NCI-H2029 (cell line): ENCODE measurements at regions not wholly inside any gene's neighbourhood (a gene's known extent, or its start where the extent isn't known, plus 50 kb on each side); places are given as distances from the start of the nearest gene placed in this dataset.
A peak's percentile ranks its signal among the peaks of the same experiment; 100 is the strongest.

Source experiments
- DNase-seq: peaks from one replicate; lab custom pipeline; 2025; lab: John Stamatoyannopoulos, UW

DNA sequence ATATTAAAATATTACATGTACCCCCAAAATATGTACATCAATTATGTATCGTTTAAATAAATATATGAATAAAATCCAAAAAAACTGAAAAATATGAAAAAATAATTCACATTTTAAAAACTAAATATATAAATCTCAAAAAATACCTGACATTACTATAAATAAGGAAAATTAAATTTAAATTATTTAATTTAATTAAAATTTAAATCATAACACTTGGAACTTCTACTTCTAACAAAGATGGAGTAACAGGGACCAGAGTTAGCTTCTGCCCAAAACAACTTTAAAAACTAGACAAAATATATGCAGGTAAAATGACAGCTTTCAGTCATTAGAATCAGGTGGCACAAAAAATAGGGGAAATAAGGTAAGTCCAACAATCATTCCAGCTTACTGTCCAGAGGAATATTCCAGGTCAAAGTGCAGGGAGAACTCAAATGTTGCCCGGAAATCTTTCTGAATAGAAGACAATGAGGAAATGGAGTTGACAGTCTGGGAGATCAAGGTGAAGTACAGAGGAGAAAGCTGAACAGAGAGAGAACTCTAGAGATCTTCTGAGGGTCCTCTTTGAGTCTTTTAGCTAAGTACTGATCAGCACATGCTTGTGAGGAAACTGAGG is 207.7 kb upstream of the ATP11B start:
- no peak for DNase-seq

- no peak for DNase-seq
Measured at GRCh38 chr3:182592747-182593146, 200.6 kb upstream of the ATP11B start.

- DNase-seq: peak; percentile 69
Measured at GRCh38 chr3:182596676-182597410, 196.5 kb upstream of the ATP11B start.

DNA sequence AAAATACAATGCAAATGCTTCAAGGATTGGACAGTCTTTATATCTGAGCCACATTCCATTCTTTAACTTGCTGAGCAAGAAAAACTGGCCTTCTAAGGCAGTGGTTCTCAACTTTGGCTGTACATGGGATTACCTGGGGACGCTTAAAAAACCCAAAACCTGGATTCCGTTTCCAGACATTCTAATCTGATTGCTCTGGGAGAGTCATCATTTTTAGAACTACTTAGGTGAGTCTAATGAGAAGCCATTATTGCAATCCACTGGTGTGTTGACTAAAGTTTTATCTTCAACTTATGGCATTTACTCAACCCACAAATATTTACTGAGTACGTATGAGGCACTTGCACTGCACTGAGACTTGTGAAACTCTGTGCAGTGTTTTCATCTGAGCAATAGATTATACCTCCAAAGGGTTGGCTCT is 195.7 kb upstream of the ATP11B start:
- no peak for DNase-seq

DNA sequence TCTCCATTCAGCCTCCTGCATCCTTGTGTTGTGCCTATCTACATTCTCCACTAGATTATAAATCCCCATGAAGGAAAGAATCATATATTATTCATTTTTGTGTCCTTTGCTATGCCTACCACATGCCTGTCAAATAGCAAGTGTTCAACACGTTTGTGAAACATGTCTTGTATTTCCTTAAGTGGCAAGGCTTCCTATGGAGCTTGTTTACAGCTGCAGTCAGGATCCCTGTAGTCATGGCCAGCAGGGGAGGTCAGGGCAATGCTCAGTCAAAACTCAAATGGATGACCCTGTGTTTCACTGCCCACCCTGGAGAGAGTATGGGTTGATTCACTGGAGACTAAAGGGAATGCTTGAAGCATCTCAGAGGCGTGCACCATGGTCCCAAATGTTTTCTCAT is 191.7 kb upstream of the ATP11B start:
- DNase-seq: no peak

DNA sequence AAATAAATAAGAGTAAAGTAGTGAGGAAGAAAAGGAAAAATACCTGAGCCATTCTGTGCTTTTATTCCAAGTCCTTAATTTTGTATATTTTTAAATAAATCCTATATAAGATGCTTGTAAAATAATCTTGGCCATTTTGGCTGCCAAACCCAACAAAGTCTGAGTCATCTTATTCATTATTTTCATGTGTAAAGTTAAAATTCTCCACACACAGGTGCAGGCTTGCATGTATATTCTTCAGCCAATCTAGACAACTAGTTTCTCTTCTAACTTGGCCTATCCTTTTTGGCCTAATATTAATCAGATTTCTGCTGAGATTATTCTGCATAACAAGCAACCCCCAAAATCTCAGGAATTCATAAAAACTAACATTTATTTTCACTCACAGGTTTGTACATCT is 189.8 kb upstream of the ATP11B start:
- DNase-seq: no peak

DNA sequence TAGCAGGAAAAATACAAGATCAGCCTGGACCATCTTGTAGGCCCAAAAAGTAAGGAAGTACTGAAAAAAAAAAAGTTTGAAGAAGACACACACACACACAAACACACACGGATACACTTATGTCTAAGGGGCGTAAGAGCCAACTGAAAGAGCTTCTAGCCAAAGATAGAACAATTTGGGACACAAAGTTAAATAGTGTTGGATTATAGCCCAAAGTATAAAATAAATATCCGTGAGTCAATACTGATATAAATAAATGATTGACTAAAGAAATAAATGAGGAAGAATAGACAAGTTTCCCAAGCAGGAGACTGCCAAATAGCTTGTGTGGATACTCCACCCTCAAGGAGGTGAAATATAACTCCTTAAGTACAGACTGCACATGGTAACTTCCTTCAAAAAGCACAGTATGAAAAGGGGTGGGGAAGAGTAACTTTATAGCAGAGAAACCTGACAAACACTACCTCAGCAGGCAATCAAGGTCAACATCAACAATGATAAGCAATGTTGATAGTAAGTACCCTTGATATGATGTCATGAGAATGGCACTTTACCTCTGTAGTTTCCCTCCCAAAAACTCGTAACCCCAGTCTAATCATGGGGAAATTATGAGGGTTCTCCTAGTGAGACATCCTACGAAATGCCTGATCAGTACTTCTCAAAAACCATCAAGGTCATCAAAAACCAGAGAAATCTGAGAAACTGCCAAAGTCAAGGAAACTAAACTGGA is 187.3 kb upstream of the ATP11B start:
- DNase-seq: peak; percentile 27

- DNase-seq: no peak
Measured at GRCh38 chr3:182606905-182607504, 186.3 kb upstream of the ATP11B start.

DNA sequence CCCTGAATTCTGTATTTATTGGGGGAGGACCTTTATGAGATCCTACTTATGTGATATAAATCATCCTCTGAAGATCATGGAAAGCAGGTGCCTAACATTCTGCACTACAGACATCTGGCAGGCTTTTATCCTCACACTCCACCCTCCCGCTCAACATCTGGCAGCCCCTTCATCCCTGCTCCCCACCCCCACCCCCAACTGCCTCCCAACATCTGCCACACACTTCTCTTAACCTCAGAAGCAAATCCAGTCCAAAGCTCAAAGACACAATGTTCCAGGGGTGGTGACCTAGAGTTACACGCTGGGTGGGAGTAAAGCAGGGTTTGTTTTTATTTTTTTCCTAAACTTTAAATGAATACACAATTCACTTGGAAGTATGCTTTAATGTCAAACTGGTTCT is 184.5 kb upstream of the ATP11B start:
- no peak for DNase-seq

- DNase-seq: peak; percentile 80
Measured at GRCh38 chr3:182609575-182610156, 183.6 kb upstream of the ATP11B start.

- no peak for DNase-seq
Measured at GRCh38 chr3:182612332-182612731, 181.0 kb upstream of the ATP11B start.

DNA sequence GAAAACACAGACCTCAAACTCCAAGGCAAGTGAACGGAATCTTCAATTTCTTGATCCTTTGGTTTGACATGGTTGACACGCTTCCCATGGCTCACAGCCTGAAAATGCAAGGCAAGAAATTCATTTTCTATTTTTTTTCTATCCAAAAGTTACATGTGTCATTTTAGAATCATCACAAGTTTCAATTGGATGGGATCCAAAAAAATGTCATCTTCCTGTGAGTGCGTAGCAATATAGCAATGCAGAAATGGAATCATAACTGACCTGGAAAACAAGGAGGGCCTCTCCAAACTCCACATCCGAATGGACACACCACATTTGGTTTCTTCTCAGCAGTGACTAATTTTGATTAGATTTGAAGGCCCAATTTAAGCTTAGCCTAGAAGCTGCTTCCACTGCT is 175.8 kb upstream of the ATP11B start:
- DNase-seq: no peak

DNA sequence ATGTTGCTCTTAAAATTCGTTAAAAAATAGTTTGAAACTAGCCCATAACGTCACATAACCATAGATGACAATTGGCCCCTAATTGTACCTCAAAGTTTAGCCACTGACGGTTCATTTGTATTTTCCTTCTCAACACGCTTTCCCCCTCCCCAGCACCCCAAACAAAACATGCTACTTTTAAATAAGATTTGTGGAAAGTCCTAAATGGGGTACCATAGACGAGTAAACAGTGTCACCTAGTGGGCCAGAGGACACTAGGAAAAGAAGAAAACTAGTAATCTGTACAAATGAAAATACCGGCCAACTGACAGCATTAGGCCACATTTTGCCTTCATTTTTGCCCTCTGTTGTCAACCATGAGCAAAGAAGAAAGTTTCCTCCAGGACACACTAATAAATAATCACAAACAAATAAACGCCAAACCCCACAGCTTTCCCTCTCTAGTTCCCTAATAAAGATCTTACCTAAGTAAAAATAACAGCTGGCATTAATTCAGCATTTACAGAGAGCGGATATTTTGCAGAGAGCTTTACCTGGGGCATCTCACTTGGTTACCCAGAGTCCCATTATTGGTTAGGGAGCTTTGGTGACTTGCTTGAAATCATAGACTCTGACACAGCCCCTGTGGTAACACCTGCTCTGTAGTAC is 175.1 kb upstream of the ATP11B start:
- DNase-seq: peak; percentile 66

- DNase-seq: peak; percentile 84
Measured at GRCh38 chr3:182618981-182619591, 174.2 kb upstream of the ATP11B start.

GRCh38 chr3:182620723-182621434 is 172.4 kb upstream of the ATP11B start:
- DNase-seq: no peak

DNA sequence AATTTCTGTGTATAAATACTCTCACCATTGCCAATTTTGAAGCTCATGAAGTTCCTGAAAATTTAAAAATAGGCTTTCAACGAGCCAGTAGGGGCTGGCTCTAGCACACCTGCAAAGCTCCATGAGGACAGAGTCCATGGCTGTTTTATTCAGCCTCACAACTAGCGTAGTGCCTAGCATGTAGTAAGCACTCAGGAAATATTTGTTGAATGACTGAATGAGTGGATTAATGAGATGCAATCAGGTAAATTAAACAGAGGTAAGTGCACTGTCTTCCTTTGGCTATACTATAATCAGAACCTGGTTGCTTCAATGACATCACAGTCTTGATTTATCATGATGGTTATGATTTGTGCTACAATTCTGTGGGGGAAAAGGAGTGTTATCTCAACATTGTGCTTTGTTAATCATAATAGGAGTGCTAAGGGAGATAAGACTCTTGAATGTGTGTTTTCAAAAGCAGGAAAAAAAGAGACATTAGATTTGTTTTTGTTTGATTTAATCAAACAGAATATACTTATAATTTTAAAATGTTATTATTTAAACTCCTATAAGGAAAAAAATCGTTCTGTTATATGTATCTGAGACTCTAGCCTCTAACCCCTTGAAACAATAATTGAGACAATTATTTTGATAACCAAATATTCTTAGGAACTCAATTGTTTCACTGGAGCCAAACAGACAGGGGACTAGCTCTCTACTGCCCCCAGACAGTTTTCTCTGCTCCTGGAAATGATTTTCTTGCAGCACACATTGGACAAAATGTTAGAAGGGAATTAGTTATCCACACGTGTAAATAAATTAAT is 171.7 kb upstream of the ATP11B start:
- DNase-seq: peak; percentile 17

- DNase-seq: no peak
Measured at GRCh38 chr3:182622241-182622545, 171.1 kb upstream of the ATP11B start.

GRCh38 chr3:182626484-182627467 is 166.5 kb upstream of the ATP11B start:
- DNase-seq: peak; percentile 15

- no peak for DNase-seq
Measured at GRCh38 chr3:182628531-182628930, 164.8 kb upstream of the ATP11B start.
